ENCODE measurements at regions not wholly inside any gene's neighbourhood (a gene's known extent, or its start where the extent isn't known, plus 50 kb on each side); places are given as distances from the start of the nearest gene placed in this dataset.

DNA sequence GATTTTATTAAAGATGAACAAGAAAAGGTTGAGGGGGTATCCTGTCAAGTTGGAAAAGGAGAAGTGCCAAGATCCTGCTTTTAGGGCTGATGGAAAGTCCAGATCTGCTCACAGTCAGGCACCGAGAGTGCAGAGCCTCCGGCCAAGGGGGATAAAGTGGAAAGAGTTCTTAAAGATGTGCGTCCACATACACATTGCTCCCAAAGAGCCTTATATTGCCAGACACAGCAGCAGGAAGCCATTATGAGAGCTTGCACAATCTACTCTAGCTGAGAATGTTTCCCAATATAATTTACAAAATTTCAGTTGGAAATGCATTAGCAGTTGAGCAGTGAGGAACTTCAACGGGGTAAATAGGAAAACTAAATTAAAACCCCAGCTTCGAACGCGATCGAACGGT lies 95.6 kb downstream of the SALL1 start:
- ATAC-seq (ENCODE audit: low read depth) = no peak
- no peak overlapping the region for H3K4me3 ChIP-seq (ENCODE audit: insufficient read depth, low read depth, low read length)
- in situ Hi-C loops (cut with MboI; ENCODE audit: low sequenced_read_pairs) = no loop called here

More for the DNA sequence above, 95.6 kb downstream of the SALL1 start:
- H4K5ac ChIP-seq (ENCODE audit: low read depth, low read length) = no peak overlapping the region
- H3K4me2 ChIP-seq (ENCODE audit: low read depth, low read length) = no peak overlapping the region
- no TSS peak for BruUV-seq (replicated peaks)
- no peaks in the 10 kb centered on the region for H4K20me1 ChIP-seq (ENCODE audit: insufficient read depth, low read length)
- intact Hi-C loops (cut with micrococcal nuclease) (no loop called here), dilution Hi-C loops (cut with HindIII; ENCODE audit: low sequenced_read_pairs, unreplicated experiment) (no loop called here)
- H2BK20ac ChIP-seq (ENCODE audit: low read depth, low read length) = no peak overlapping the region
- no peak overlapping the region for H2BK120ac ChIP-seq (ENCODE audit: low read depth, low read length)
- no peaks in the 10 kb centered on the region for H3K4me1 ChIP-seq (ENCODE audit: control insufficient read depth, insufficient read depth, low read length)
- H2AK9ac ChIP-seq (replicated peaks; ENCODE audit: low read depth, low read length, poor library complexity) = no peak overlapping the region
- no peaks in the 10 kb centered on the region for H3K79me1 ChIP-seq (ENCODE audit: low read depth in 1 of 2, low read length in 2 of 2)
- H3K36me3 ChIP-seq (ENCODE audit: control insufficient read depth, insufficient read depth, low read length) = no peaks in the 10 kb centered on the region
- H2AK5ac ChIP-seq (ENCODE audit: low read depth, low read length) = no peak overlapping the region
- TF ChIP-seq RAD21 (IDR thresholded peaks at IDR 0.05; ENCODE audit: low read length) (no peak), BHLHE40 (IDR thresholded peaks at IDR 0.05; ENCODE audit: low read depth, low read length) (no peak), MAFK (IDR thresholded peaks at IDR 0.05; ENCODE audit: low read depth, low read length) (no peak), CEBPB (IDR thresholded peaks at IDR 0.05; ENCODE audit: low read depth, low read length) (no peak), MAZ (IDR thresholded peaks at IDR 0.05; ENCODE audit: borderline replicate concordance, low read depth, low read length) (no peak), RFX5 (IDR thresholded peaks at IDR 0.05; ENCODE audit: low read depth, low read length) (no peak), NFE2L2 (IDR thresholded peaks at IDR 0.05; ENCODE audit: low read depth, low read length) (no peak), FOS (IDR thresholded peaks at IDR 0.05; ENCODE audit: low read depth, low read length) (no peak), CHD1 (IDR thresholded peaks at IDR 0.05; ENCODE audit: low read depth, low read length) (no peak), MXI1 (IDR thresholded peaks at IDR 0.05; ENCODE audit: borderline replicate concordance, low read depth, low read length) (no peak)
- TF ChIP-seq, protein P1, sequence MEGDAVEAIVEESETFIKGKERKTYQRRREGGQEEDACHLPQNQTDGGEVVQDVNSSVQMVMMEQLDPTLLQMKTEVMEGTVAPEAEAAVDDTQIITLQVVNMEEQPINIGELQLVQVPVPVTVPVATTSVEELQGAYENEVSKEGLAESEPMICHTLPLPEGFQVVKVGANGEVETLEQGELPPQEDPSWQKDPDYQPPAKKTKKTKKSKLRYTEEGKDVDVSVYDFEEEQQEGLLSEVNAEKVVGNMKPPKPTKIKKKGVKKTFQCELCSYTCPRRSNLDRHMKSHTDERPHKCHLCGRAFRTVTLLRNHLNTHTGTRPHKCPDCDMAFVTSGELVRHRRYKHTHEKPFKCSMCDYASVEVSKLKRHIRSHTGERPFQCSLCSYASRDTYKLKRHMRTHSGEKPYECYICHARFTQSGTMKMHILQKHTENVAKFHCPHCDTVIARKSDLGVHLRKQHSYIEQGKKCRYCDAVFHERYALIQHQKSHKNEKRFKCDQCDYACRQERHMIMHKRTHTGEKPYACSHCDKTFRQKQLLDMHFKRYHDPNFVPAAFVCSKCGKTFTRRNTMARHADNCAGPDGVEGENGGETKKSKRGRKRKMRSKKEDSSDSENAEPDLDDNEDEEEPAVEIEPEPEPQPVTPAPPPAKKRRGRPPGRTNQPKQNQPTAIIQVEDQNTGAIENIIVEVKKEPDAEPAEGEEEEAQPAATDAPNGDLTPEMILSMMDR (conservative IDR thresholded peaks at IDR 0.05; ENCODE audit: low read depth, low read length) = no peak
- TF ChIP-seq, protein P2, sequence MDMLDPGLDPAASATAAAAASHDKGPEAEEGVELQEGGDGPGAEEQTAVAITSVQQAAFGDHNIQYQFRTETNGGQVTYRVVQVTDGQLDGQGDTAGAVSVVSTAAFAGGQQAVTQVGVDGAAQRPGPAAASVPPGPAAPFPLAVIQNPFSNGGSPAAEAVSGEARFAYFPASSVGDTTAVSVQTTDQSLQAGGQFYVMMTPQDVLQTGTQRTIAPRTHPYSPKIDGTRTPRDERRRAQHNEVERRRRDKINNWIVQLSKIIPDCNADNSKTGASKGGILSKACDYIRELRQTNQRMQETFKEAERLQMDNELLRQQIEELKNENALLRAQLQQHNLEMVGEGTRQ (IDR thresholded peaks at IDR 0.05; ENCODE audit: low read depth, low read length) = no peak
- CTCF ChIA-PET = no interaction called here
- H3K23ac ChIP-seq (ENCODE audit: low read depth, low read length) = no peak overlapping the region
- POLR2A ChIA-PET (ENCODE audit: unreplicated experiment) = no interaction called here
- no peak overlapping the region for H3K14ac ChIP-seq (replicated peaks; ENCODE audit: low read depth, low read length)
- no peak overlapping the region for H2BK15ac ChIP-seq (ENCODE audit: low read depth, low read length)
- H4K91ac ChIP-seq (ENCODE audit: insufficient read depth, low read depth, low read length) = no peak overlapping the region
- no peak overlapping the region for H2BK5ac ChIP-seq (ENCODE audit: low read depth, low read length, poor library complexity, severe bottlenecking)
- no peak for DNase-seq
- WGBS, 2 experiments (ENCODE audit: extremely low coverage in 2 of 2, insufficient read length in 1 of 2) = no CpG with 5 or more reads among the region's 9 CpGs
- 0 out of 2 replicates have a peak, but pooled peaks cover 2% of the 10 kb centered on the region for H3K27me3 ChIP-seq (ENCODE audit: control insufficient read depth, insufficient read depth, low read length)
- H3K27ac ChIP-seq (ENCODE audit: insufficient read depth, low read length) = no peak overlapping the region
- no peaks in the 10 kb centered on the region for H3K9me3 ChIP-seq (ENCODE audit: control insufficient read depth, insufficient read depth, low read length)
- H3K18ac ChIP-seq (ENCODE audit: low read depth, low read length) = no peak overlapping the region
- no peak overlapping the region for H2AFZ ChIP-seq (replicated peaks; ENCODE audit: low read length, poor library complexity)
- no peaks in the 10 kb centered on the region for H3K9me1 ChIP-seq (ENCODE audit: insufficient read depth, low read length)
- H4K8ac ChIP-seq (ENCODE audit: low read depth in 2 of 2, low read length in 2 of 2) = no peak overlapping the region
- H3K9ac ChIP-seq (ENCODE audit: low read depth, low read length) = no peak overlapping the region
- H3K56ac ChIP-seq (ENCODE audit: extremely low read depth, insufficient read depth, low read length) = no peak overlapping the region
- H3K4ac ChIP-seq (ENCODE audit: low read depth, low read length) = no peak overlapping the region

Measured in IMR-90 (cell line).